ENCODE measurements at regions not wholly inside any gene's neighbourhood (a gene's known extent, or its start where the extent isn't known, plus 50 kb on each side); places are given as distances from the start of the nearest gene placed in this dataset.
"Not testable (repeated sequence)": the region's sequence is repeated elsewhere in the genome, so short reads cannot be mapped to it uniquely, and the experiment has no call there.

DNA sequence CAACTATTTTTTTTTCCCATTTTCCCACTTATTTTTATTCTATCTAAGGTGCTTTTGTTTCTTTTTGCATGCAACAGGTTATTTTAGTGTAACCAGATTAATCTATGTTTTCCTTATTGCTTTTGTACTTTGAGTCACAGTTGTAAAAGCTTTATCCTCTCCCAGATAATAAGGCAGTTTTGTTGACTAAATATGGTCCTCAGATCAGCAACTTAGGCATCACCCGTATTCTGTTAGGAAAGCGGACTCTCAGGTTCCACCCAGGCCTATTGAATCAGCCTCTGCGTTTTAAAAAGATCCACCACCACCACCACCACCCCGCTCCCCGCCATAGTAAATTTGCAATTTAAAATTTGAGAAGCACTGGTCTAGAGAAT, 58.6 kb upstream of the USP9X start:
- DNase-seq, result no peak
- H3K27ac ChIP-seq, result no peak overlapping the region
- TF ChIP-seq, protein P1, sequence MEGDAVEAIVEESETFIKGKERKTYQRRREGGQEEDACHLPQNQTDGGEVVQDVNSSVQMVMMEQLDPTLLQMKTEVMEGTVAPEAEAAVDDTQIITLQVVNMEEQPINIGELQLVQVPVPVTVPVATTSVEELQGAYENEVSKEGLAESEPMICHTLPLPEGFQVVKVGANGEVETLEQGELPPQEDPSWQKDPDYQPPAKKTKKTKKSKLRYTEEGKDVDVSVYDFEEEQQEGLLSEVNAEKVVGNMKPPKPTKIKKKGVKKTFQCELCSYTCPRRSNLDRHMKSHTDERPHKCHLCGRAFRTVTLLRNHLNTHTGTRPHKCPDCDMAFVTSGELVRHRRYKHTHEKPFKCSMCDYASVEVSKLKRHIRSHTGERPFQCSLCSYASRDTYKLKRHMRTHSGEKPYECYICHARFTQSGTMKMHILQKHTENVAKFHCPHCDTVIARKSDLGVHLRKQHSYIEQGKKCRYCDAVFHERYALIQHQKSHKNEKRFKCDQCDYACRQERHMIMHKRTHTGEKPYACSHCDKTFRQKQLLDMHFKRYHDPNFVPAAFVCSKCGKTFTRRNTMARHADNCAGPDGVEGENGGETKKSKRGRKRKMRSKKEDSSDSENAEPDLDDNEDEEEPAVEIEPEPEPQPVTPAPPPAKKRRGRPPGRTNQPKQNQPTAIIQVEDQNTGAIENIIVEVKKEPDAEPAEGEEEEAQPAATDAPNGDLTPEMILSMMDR (IDR thresholded peaks at IDR 0.05; ENCODE audit: low read depth, low read length, missing control alignments), result no peak
- no peak overlapping the region for H3K4me3 ChIP-seq (ENCODE audit: low read depth, low read length)
- H3K36me3 ChIP-seq (replicated peaks), result no peaks in the 10 kb centered on the region
- no peaks in the 10 kb centered on the region for H3K27me3 ChIP-seq (replicated peaks)
- in situ Hi-C loops (cut with HindIII; ENCODE audit: low pct_ligation_motif_present, low sequenced_read_pairs), result no loop called here

DNA sequence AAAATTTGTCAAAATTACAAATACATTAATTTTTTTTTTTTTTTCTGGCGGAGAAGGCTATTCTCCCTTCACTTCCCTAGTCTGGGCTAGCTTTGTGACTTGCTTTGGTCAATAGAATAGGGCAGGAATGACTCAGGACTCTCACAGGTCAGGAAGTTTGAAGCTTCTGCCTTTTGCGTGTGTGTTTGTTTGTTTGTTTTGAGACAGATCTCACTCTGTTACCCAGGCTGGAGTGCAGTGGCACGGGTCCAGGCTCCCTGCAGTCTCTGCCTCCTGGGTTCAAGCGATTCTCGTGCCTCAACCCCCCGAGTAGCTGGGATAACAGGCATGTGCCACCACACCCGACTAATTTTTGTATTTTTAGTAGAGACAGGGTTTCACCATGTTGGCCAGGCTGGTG, 55.9 kb upstream of the USP9X start:
- Histone ChIP-seq H3K27ac (peak overlapping the region; percentile 51), H3K4me3 (ENCODE audit: low read depth, low read length) (no peak overlapping the region), H3K27me3 (replicated peaks) (no peaks in the 10 kb centered on the region), H3K36me3 (replicated peaks) (no peaks in the 10 kb centered on the region)
- TF ChIP-seq, protein P1 (IDR thresholded peaks at IDR 0.05; ENCODE audit: low read depth, low read length, missing control alignments), result no peak
- in situ Hi-C loops (cut with HindIII; ENCODE audit: low pct_ligation_motif_present, low sequenced_read_pairs), result no loop called here
- peak; percentile 38 for DNase-seq

DNA sequence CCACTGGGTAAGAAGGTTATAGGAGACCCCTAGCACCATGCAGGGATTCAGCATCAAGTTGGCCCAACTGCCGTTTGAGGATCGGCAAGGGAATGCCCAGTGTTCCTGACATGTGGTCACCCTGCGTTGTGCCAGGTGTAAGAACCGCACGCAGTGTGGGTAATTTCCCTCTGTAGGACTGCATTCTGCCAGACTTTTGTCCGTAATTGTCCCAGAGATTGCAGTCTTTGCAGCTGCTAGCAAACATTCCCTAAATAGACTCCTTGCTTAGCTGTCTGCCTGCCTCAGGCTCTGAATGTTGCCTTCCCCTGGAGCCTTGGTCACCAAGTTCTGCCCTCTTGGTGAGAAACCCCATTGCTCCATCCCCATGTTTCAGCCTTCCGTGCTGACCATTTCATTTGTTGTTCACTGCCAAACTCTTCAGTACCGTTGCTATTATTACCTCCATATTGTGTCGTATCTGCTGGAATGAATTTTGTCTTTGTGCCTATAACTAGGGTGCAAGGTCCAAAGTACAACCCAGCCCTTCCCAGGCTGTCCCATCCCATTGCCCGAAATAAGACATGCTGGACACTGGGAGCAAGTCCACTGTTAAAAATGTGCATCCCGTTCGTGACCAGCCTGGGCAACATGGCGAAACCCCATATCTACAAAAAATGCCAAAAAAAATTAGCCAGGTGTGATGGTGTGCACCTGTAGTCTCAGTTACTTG, 53.8 kb upstream of the USP9X start:
- in situ Hi-C loops (cut with HindIII; ENCODE audit: low pct_ligation_motif_present, low sequenced_read_pairs), result no loop called here
- Histone ChIP-seq H3K36me3 (replicated peaks) (no peaks in the 10 kb centered on the region), H3K27ac (no peak overlapping the region), H3K4me3 (ENCODE audit: low read depth, low read length) (no peak overlapping the region), H3K27me3 (replicated peaks) (no peaks in the 10 kb centered on the region)
- TF ChIP-seq, protein P1 (IDR thresholded peaks at IDR 0.05; ENCODE audit: low read depth, low read length, missing control alignments), result no peak
- DNase-seq, result no peak

DNA sequence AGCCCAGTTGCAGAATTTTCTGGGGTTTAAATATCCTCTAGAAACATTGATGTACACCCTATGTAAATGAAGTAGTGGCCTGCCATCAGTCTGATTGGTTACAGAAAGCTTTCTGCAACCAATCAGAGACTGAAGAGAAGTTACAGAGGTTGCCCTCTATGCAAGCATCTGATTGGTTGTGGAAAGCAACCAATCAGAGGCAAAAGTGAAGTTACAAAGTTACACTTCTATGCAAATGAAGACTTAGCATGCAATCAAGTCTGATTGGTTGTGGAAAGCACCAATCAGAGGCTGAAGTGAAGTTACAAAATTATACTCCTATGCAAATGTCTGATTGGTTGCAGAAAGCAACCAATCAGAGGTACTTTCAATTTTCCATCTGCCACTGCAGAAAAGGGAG, 51.9 kb upstream of the USP9X start:
- no peaks in the 10 kb centered on the region for H3K27me3 ChIP-seq (replicated peaks)
- H3K4me3 ChIP-seq (ENCODE audit: low read depth, low read length), result no peak overlapping the region
- no peak for DNase-seq
- H3K36me3 ChIP-seq (replicated peaks), result no peaks in the 10 kb centered on the region
- TF ChIP-seq, protein P1 (IDR thresholded peaks at IDR 0.05; ENCODE audit: low read depth, low read length, missing control alignments), result no peak
- H3K27ac ChIP-seq, result no peak overlapping the region
- in situ Hi-C loops (cut with HindIII; ENCODE audit: low pct_ligation_motif_present, low sequenced_read_pairs), result no loop called here

DNA sequence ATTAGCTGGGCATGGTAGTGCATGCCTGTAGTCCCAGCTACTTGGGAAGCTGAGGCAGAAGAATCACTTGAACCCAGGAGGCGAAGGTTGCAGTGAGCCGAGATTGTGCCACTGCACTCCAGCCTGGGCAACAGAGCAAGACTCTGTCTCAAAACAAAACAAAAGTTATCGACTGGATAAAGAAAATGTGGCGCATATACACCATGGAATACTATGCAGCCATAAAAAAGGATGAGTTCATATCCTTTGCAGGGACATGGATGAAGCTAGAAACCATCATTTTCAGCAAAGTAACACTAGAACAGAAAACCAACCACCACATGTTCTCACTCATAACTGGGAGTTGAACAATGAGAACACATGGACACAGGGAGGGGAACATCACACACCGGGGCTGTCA, 50.3 kb upstream of the USP9X start:
- H3K36me3 ChIP-seq (replicated peaks); H3K27me3 ChIP-seq (replicated peaks); H3K27ac ChIP-seq; in situ Hi-C loops (cut with HindIII; ENCODE audit: low pct_ligation_motif_present, low sequenced_read_pairs); DNase-seq; H3K4me3 ChIP-seq (ENCODE audit: low read depth, low read length): not testable (repeated sequence)
